Hepatocyte (in vitro differentiated cells): ENCODE measurements at regions not wholly inside any gene's neighbourhood (a gene's known extent, or its start where the extent isn't known, plus 50 kb on each side); places are given as distances from the start of the nearest gene placed in this dataset.

ENCODE experiments used
- DNase-seq: peaks from one replicate; pipeline ENCODE4 v3.0.0-alpha.2; 2016; ENCODE audit warnings: low spot score
- H2AFZ ChIP-seq: fragments of 200-600 bp; sonication (generic); 2 replicates; pipeline ENCODE4 v1.6.0; 2016; ENCODE audit warnings: antibody characterized with exemption, mild to moderate bottlenecking
- H3K27ac ChIP-seq: fragments of 200-600 bp; sonication (generic); 2 replicates; pipeline ENCODE4 v1.5.1; 2016; ENCODE audit warnings: mild to moderate bottlenecking
- H3K27me3 ChIP-seq: fragments of 200-600 bp; sonication (generic); 2 replicates; pipeline ENCODE4 v1.6.1; 2016
- H3K36me3 ChIP-seq: fragments of 200-600 bp; sonication (generic); replicated peaks from 2 replicates; pipeline ENCODE4 v1.5.1; 2016; ENCODE audit warnings: low read depth; ENCODE audit not compliant: insufficient read depth
- H3K4me1 ChIP-seq: fragments of 200-600 bp; sonication (generic); 2 replicates; pipeline ENCODE4 v1.5.1; 2016; ENCODE audit warnings: mild to moderate bottlenecking, moderate library complexity; ENCODE audit not compliant: insufficient read depth
- H3K4me2 ChIP-seq: fragments of 200-600 bp; sonication (generic); 2 replicates; pipeline ENCODE4 v1.6.0; 2016
- H3K4me3 ChIP-seq: fragments of 200-600 bp; sonication (generic); 2 replicates; pipeline ENCODE4 v1.5.1; 2016; ENCODE audit warnings: mild to moderate bottlenecking
- H3K79me2 ChIP-seq: fragments of 200-600 bp; sonication (generic); 2 replicates; pipeline ENCODE4 v1.6.0; 2017; ENCODE audit warnings: mild to moderate bottlenecking
- H3K9me2 ChIP-seq: fragments of 200-600 bp; sonication (generic); replicated peaks from 2 replicates; pipeline ENCODE4 v1.6.0; 2017; ENCODE audit warnings: mild to moderate bottlenecking; ENCODE audit not compliant: insufficient read depth
- H3K9me3 ChIP-seq: fragments of 200-600 bp; sonication (generic); 2 replicates; pipeline ENCODE4 v1.5.1; 2016; ENCODE audit warnings: low read depth, mild to moderate bottlenecking
- H4K20me1 ChIP-seq: fragments of 200-600 bp; sonication (generic); 2 replicates; pipeline ENCODE4 v1.6.0; 2016; ENCODE audit warnings: mild to moderate bottlenecking; ENCODE audit not compliant: insufficient read depth, poor library complexity, severe bottlenecking
- EZH2 ChIP-seq: fragments of 200-600 bp; sonication (generic); IDR thresholded peaks from 2 replicates; pipeline ENCODE4 v1.6.1; 2016; ENCODE audit warnings: antibody characterized with exemption, mild to moderate bottlenecking, borderline replicate concordance
- EZH2phosphoT487 ChIP-seq: fragments of 200-600 bp; sonication (generic); IDR thresholded peaks from one replicate; pipeline ENCODE4 v1.6.1; 2018; ENCODE audit warnings: antibody characterized with exemption, mild to moderate bottlenecking, low read depth, moderate library complexity; ENCODE audit not compliant: unreplicated experiment, severe bottlenecking
- WGBS: methylation state at CpG from one replicate; pipeline ENCODE4 v1.1.6; 2016; ENCODE audit warnings: low lambda C conversion rate; ENCODE audit errors: missing lambda C conversion rate; 5-methylcytosine and 5-hydroxymethylcytosine counted together
- TF ChIP-seq, protein P1 (sequence below): fragments of 200-600 bp; sonication (generic); IDR thresholded peaks from 2 replicates; pipeline ENCODE4 v1.5.1; 2016; ENCODE audit warnings: antibody characterized with exemption, mild to moderate bottlenecking; ENCODE audit not compliant: poor library complexity

DNA sequence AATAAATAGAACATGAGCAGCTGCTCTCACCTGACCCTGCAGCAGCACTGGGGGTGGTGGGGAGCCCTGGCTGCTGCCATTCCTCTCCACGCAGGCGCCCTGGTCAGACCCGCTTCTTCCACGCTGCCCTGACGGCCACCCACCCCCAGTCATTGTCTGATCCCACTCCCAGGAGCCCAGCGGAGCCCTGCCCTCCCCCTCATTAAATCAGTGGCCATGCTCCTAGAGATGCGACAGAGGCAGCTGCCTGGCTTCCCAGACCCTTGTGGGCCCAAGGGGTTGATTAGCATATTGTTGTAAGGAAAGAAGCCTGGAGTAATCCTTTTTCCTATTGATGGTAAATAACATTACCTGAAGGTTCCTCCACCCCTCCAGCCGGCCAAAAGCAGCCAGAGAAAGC, 301.5 kb downstream of the RRAGC start:
- no peaks in the 10 kb centered on the region for H3K79me2 ChIP-seq
- no peak overlapping the region for H2AFZ ChIP-seq
- TF ChIP-seq, protein P1, sequence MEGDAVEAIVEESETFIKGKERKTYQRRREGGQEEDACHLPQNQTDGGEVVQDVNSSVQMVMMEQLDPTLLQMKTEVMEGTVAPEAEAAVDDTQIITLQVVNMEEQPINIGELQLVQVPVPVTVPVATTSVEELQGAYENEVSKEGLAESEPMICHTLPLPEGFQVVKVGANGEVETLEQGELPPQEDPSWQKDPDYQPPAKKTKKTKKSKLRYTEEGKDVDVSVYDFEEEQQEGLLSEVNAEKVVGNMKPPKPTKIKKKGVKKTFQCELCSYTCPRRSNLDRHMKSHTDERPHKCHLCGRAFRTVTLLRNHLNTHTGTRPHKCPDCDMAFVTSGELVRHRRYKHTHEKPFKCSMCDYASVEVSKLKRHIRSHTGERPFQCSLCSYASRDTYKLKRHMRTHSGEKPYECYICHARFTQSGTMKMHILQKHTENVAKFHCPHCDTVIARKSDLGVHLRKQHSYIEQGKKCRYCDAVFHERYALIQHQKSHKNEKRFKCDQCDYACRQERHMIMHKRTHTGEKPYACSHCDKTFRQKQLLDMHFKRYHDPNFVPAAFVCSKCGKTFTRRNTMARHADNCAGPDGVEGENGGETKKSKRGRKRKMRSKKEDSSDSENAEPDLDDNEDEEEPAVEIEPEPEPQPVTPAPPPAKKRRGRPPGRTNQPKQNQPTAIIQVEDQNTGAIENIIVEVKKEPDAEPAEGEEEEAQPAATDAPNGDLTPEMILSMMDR = no peak
- no peak for TF ChIP-seq EZH2phosphoT487
- TF ChIP-seq EZH2 = no peak
- H4K20me1 ChIP-seq = no peaks in the 10 kb centered on the region
- H3K4me1 ChIP-seq = peaks cover 8% of the 10 kb centered on the region
- H3K4me2 ChIP-seq = no peak overlapping the region
- H3K36me3 ChIP-seq = no peaks in the 10 kb centered on the region
- 64% methylated on average over 7 of the region's 8 CpGs for WGBS
- peaks cover 44% of the 10 kb centered on the region for H3K27me3 ChIP-seq
- DNase-seq = no peak
- no peak overlapping the region for H3K4me3 ChIP-seq
- H3K27ac ChIP-seq = no peak overlapping the region
- H3K9me2 ChIP-seq = no peaks in the 10 kb centered on the region
- no peaks in the 10 kb centered on the region for H3K9me3 ChIP-seq

DNA sequence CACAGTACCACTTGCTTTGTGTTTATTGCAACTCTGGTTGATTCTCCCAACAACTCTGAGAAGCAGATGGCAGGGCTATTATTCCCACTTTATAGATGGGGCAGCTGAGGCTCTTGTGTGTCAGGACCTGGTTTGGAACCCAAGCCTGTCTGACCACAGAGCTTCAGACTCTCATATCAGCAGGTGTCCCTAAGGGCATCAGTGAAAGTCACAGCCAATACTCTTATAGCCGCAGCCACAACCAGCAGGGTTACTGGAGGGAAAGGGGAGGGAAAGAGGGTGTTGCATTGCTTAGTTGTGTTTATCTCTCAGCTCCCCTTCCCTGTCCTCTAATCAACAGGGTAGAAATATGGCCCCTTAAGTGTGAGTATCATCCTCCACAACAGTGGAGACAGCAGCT, 304.0 kb downstream of the RRAGC start:
- no peak for DNase-seq
- Histone ChIP-seq H3K9me3 (no peaks in the 10 kb centered on the region), H3K4me2 (no peak overlapping the region), H3K79me2 (no peaks in the 10 kb centered on the region), H3K4me1 (peaks cover 8% of the 10 kb centered on the region), H4K20me1 (no peaks in the 10 kb centered on the region), H3K27ac (no peak overlapping the region), H3K4me3 (no peak overlapping the region), H3K9me2 (no peaks in the 10 kb centered on the region), H2AFZ (no peak overlapping the region), H3K27me3 (peaks cover 36% of the 10 kb centered on the region), H3K36me3 (no peaks in the 10 kb centered on the region)
- WGBS = 70% methylated on average over 1 of the region's 1 CpG
- TF ChIP-seq, protein P1 = no peak
- no peak for TF ChIP-seq EZH2phosphoT487
- no peak for TF ChIP-seq EZH2

DNA sequence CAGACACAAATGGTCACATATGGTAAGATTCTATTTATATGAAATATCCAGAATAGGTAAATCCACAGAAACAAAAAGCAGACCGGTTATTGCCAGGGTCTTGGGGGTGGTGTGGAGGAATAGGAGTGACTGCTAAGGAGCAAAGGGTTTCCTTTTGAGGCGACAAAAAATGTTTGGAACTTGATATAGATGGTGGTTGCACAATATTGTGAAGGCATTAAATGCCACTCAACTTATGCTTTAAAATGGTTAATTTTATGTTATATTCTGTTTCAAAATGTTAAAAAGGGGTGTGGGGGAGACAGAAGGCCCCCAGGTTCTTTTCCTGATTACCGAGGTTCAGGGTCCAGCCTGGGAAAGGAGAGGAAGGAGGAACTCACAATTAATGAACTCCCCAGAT, 304.4 kb downstream of the RRAGC start:
- Histone ChIP-seq H3K4me1 (peaks cover 8% of the 10 kb centered on the region), H3K4me2 (no peak overlapping the region), H3K9me2 (no peaks in the 10 kb centered on the region), H3K9me3 (no peaks in the 10 kb centered on the region), H2AFZ (no peak overlapping the region), H4K20me1 (no peaks in the 10 kb centered on the region), H3K27me3 (peaks cover 31% of the 10 kb centered on the region), H3K27ac (no peak overlapping the region), H3K4me3 (no peak overlapping the region), H3K36me3 (no peaks in the 10 kb centered on the region), H3K79me2 (no peaks in the 10 kb centered on the region)
- TF ChIP-seq EZH2phosphoT487 = no peak
- TF ChIP-seq, protein P1 = no peak
- TF ChIP-seq EZH2 = no peak
- 90% methylated on average over 3 of the region's 3 CpGs for WGBS
- DNase-seq = no peak
